ENCODE measurements at regions not wholly inside any gene's neighbourhood (a gene's known extent, or its start where the extent isn't known, plus 50 kb on each side); places are given as distances from the start of the nearest gene placed in this dataset.
"Not testable (repeated sequence)": the region's sequence is repeated elsewhere in the genome, so short reads cannot be mapped to it uniquely, and the experiment has no call there.

DNA sequence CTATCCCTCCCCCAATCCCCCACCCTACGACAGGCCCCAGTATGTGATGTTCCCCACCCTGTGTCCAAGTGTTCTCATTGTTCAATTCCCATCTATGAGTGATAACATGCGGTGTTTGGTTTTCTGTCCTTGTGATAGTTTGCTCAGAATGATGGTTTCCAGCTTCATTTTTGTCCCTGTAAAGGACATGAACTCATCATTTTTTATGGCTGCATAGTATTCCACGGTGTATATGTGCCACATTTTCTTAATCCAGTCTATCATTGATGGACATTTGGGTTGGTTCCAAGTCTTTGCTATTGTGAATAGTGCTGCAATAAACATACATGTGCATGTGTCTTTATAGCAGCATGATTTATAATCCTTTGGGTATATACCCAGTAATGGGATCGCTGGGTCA is 81.7 kb upstream of the TAF11L2 start:
- DNase-seq; in situ Hi-C loops (cut with MboI; ENCODE audit: low pct_unique_long_range_greater_than_20kb, low sequenced_read_pairs): not testable (repeated sequence)

- DNase-seq, result no peak
- in situ Hi-C loops (cut with MboI; ENCODE audit: low pct_unique_long_range_greater_than_20kb, low sequenced_read_pairs), result no loop called here
Observed at GRCh38 chr5:17424674-17425073, 73.4 kb upstream of the TAF11L2 start.

DNA sequence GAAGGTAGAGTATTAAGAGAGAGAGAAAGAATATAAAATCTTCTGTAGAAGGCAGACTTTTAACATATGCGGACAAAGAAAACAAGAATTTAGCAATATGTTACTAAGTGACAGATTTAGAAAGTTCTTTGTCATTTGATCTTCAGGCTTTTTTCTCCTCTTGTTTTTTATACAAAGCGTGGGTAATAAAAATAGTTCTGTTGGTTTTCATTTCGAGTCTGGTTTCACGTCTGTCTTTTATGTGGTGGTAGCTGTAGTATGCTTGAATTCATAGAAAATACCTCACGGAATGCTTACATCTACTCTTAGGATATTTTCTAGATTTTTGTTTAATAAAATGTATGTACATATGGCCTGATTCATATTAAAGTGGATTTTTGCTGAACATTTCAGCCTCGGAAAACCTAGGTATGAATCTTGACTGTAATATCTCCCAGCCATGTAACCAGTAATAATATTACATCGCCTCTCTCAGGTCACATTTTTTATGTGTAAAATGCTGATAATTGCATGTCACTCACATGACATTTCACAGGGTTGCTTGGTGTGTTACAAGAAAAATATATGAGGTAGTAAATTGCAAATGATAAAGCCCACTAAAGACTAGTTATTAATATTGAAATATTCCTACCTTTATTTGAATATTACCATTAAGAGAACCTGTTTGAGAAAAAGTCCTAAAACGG is 72.5 kb upstream of the TAF11L2 start:
- no peak for DNase-seq
- in situ Hi-C loops (cut with MboI; ENCODE audit: low pct_unique_long_range_greater_than_20kb, low sequenced_read_pairs), result no loop called here

DNA sequence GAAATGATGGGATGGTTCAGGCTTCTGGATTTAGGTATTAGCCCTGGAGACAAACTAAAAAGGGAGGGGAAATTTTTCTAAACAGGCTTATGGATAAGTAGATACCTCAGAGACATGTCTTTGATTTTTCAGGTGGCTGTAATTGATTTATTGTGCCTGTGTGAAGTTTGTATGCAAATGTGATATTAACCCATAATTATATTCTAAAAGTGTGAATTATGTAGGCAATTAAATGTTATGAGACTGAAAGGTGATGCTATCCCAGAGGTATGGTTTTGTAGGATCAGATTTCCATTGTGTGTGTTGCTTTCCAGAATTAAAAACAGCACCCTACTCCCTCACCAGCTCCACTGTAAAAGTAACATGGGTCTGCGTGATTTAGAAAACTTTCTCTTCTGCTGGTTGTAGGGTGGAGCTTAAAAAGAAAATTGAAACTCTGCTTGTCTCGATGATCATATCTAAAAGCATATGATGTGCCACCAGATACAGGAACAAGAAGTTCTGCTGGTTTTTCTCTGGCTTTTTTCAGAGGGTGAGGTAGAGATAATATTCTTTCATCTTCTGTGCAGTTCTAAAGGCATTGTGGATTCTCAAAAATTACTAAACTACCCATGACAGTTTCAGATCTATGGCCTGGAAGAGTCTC is 71.8 kb upstream of the TAF11L2 start:
- in situ Hi-C loops (cut with MboI; ENCODE audit: low pct_unique_long_range_greater_than_20kb, low sequenced_read_pairs), result no loop called here
- DNase-seq, result no peak

DNA sequence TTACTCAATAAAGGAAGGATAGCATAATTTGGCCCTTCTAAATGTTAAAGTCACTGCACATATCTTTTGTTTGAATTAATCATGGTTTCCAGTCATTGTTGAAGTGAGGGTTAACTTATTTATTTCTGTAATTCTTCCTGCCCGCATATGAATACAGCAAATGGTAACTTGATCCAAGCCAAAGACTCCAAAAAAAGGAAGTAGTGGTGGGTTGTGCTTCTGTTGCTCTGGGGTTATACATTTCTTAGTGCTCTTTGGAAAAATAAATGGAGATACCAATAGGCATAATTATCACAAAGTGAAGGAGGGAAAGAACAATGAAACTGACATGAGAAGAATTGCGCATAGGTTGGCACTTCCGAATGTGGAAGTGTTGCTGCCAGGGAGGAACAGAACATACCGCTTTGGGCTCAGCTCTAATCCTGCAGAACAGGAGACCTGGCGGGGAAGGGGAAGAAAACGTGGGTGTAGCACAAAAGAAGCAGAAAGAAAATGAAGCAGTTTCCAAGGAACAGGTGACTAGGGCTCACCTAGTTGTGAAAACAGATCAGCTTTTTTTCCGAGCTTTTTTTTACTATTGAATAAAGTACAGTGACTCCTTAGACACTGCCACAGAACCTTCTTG is 69.7 kb upstream of the TAF11L2 start:
- peak; percentile 61 for DNase-seq
- in situ Hi-C loops (cut with MboI; ENCODE audit: low pct_unique_long_range_greater_than_20kb, low sequenced_read_pairs), result no loop called here

DNA sequence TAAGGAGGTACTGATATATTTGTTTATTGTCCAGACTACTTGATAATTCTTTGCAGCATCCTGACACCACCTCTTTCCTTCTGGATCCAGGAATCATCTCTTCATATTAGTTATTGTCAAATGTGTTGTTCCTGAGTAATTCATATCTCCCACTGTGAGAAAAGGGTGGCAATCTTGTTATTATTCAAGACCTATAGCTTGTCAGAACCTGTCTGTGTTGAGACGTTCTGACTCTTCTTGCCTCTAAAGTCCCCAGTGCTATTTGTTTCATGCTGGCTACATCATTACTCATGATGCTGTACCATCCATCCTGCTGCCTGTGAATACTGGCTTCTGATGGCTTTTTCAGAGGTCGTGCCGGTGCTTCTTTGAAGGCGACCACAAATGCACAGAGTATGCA is 68.7 kb upstream of the TAF11L2 start:
- no peak for DNase-seq
- in situ Hi-C loops (cut with MboI; ENCODE audit: low pct_unique_long_range_greater_than_20kb, low sequenced_read_pairs), result no loop called here

GRCh38 chr5:17430241-17430640 is 67.8 kb upstream of the TAF11L2 start:
- in situ Hi-C loops (cut with MboI; ENCODE audit: low pct_unique_long_range_greater_than_20kb, low sequenced_read_pairs), result no loop called here
- DNase-seq, result no peak

DNA sequence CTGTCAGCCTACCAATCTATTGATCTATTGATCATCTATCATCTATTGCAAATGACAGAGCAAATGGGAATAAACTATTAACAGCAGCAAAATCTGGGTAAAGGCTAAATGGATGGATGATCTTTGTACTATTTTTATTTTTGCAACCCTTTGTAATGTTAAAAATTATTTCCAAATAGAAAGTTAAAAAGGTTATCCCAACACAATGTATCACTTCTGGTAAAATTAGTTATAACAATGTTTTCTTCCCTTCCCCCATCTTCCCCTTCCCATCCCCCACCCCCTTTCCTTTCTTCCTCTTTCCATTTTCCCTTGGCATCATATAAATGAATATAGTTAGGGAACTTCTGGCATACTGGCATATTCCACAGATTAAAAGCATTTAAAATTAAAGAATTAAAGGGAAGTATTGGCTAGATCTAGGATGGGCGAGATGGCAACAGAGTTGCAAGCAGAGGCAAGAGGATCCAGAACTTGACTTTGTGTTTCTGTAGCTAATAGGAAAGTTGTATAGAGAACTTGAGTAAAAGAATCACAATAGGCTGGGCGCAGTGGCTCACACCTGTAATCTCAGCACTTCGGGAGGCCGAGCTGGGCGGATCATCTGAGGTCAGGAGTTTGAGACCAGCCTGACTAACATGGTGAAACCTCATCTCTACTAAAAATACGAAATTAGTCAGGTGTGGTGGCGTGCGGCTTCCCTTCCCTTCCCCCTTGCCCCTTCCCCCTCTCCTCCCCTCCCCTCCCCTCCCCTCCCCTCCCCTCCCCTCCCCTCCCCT is 66.6 kb upstream of the TAF11L2 start:
- in situ Hi-C loops (cut with MboI; ENCODE audit: low pct_unique_long_range_greater_than_20kb, low sequenced_read_pairs), result no loop called here
- DNase-seq, result no peak

DNA sequence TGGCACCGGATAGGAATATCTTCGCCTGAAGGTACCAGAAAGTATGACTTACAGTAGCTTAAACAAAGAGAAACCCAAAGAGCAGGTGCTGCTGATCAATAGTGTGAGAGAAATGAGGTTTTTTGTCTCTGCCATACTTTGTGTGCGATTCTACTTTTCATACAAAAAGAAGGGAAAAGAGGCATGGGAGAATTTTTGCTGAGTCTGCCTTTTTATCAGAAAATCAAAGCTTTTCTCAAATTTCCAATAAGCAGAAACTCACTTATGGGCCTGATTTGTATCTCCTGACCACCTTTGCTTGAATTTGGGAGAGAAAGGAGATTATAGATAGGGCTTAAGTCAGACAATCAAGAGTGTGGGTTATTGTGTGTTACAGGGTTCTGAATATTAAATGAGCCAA is 65.5 kb upstream of the TAF11L2 start:
- in situ Hi-C loops (cut with MboI; ENCODE audit: low pct_unique_long_range_greater_than_20kb, low sequenced_read_pairs), result no loop called here
- no peak for DNase-seq

- no peak for DNase-seq
- in situ Hi-C loops (cut with MboI; ENCODE audit: low pct_unique_long_range_greater_than_20kb, low sequenced_read_pairs), result no loop called here
Observed at GRCh38 chr5:17433406-17433805, 64.6 kb upstream of the TAF11L2 start.

- no peak for DNase-seq
- in situ Hi-C loops (cut with MboI; ENCODE audit: low pct_unique_long_range_greater_than_20kb, low sequenced_read_pairs), result no loop called here
Observed at GRCh38 chr5:17434982-17435381, 63.0 kb upstream of the TAF11L2 start.

DNA sequence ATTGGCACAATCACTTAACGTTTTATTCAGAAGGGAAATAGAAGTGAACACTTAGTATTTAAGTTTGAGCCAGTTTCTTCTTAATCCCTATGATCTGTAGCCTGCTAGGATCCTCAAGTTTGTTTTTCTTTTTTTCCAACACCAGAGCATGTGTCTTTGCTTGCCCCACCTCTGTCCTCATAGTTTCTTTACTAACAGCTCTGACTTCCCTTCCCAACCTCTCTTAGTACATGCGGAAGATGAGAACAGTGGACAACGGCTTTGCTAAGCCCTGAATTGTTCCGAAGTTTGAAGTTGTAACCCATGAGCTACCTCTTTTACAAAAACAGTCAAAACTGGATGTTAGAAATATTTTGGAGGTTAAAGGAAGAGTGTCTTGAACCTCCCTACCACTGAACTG is 61.7 kb upstream of the TAF11L2 start:
- in situ Hi-C loops (cut with MboI; ENCODE audit: low pct_unique_long_range_greater_than_20kb, low sequenced_read_pairs), result no loop called here
- DNase-seq, result no peak

GRCh38 chr5:17436761-17437221 is 61.2 kb upstream of the TAF11L2 start:
- DNase-seq, result peak; percentile 78
- in situ Hi-C loops (cut with MboI; ENCODE audit: low pct_unique_long_range_greater_than_20kb, low sequenced_read_pairs), result no loop called here

DNA sequence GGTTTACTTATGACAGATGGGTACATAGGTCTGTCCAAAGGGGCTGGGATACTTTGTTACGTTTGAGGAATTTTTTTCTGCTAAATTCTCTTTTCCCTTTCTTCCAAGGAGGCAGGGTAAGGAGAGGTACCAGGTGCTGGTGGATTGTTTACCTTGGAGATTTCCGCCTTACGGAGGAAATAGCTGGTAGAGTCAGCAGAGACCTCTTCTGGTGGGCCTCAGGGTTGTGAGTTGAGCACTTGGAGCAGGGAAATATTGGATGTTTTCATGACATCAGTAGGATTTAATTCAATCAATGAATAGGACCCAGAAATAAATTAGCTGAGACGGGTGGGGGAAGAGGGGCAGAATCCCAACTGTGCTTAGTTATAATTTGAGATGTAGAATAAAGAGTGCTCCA is 60.0 kb upstream of the TAF11L2 start:
- no peak for DNase-seq
- in situ Hi-C loops (cut with MboI; ENCODE audit: low pct_unique_long_range_greater_than_20kb, low sequenced_read_pairs), result no loop called here

- in situ Hi-C loops (cut with MboI; ENCODE audit: low pct_unique_long_range_greater_than_20kb, low sequenced_read_pairs), result no loop called here
- no peak for DNase-seq
Observed at GRCh38 chr5:17439956-17440355, 58.1 kb upstream of the TAF11L2 start.

DNA sequence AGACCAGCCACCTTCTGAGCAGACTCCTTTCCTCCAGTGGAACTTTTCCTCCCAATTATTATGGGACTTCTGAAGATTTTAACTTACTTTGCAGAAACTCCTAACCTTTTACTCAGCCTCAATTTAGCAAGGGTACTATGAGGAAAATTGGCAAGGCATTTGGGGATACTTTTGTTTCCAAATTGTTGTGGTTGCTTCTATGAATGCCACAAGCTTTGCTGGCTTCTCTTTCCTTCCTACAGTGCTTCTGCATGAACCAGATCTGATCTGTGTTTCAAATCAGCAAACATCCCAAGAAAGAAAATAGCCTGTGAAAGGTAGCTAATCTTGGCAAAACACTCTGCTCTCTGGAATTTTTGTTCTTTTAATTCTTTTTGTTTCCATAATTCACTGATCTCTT is 57.3 kb upstream of the TAF11L2 start:
- DNase-seq, result no peak
- in situ Hi-C loops (cut with MboI; ENCODE audit: low pct_unique_long_range_greater_than_20kb, low sequenced_read_pairs), result no loop called here

- in situ Hi-C loops (cut with MboI; ENCODE audit: low pct_unique_long_range_greater_than_20kb, low sequenced_read_pairs), result no loop called here
- no peak for DNase-seq
Observed at GRCh38 chr5:17441351-17441750, 56.7 kb upstream of the TAF11L2 start.

GRCh38 chr5:17443333-17444130 is 54.5 kb upstream of the TAF11L2 start:
- in situ Hi-C loops (cut with MboI; ENCODE audit: low pct_unique_long_range_greater_than_20kb, low sequenced_read_pairs), result no loop called here
- DNase-seq, result no peak

DNA sequence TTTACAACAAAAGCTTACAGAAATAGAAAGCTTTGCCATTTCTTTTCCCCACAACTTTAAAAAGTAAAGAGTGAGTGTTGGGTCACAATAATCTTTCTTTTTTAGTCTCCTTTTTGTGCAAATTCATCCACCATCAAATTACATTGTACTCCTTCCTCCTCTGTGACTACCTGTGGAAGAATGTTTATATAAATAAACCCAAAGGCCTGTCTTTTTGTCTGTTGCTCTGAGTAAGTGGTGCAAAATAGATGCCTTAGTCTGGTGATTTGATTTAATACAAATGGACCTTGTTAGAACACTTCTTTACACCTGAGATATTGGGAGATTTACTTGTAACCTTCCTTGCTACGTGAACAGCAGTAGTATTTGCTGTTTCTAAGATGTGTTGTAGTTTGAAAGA is 53.5 kb upstream of the TAF11L2 start:
- in situ Hi-C loops (cut with MboI; ENCODE audit: low pct_unique_long_range_greater_than_20kb, low sequenced_read_pairs), result no loop called here
- no peak for DNase-seq

Data from KBM-7 (cell line).